ENCODE measurements at regions not wholly inside any gene's neighbourhood (a gene's known extent, or its start where the extent isn't known, plus 50 kb on each side); places are given as distances from the start of the nearest gene placed in this dataset.

DNA sequence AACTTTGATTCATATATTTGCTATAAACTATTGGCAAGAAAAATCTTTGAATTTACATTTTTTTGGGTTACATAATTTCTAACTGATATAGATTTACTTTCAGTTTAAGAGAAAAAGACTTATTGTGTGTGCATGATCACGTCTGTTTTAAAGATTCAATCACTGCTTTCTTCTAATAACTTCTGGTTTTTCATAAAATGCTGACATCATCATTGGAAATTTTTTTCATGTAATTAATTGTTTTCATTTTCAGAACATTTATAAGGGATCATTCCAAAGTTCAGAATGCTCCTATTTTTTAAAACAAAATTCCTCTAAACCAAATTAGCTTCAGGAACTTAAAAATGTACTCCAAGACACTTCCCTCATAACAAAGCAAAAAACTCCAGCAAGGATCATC lies 500.7 kb upstream of the GBE1 start:
- Histone ChIP-seq H3K9me3 (no peaks in the 10 kb centered on the region), H3K4me3 (no peak overlapping the region), H3K27ac (no peak overlapping the region), H3K4me1 (no peaks in the 10 kb centered on the region), H3K4me2 (no peak overlapping the region)
- 18% methylated on average over 1 of the region's 1 CpG for WGBS (ENCODE audit: missing lambda C conversion rate)
- no peak for ATAC-seq
- ChIA-PET CTCF (no interaction called here), POLR2A (no interaction called here)
- DNase-seq (ENCODE audit: low read depth in 1 of 2, low spot score in 1 of 2): no peak
- no peak for TF ChIP-seq FOSL2 (IDR thresholded peaks at IDR 0.05)
- TF ChIP-seq FOSL2 (CRISPR knock-in tag; IDR thresholded peaks at IDR 0.05): no peak
- peak; percentile 76 for TF ChIP-seq MAFK (IDR thresholded peaks at IDR 0.05; ENCODE audit: partially characterized antibody)
- no peak for TF ChIP-seq FOSB (CRISPR knock-in tag; IDR thresholded peaks at IDR 0.05)
- FAIRE-seq: peak; percentile 59

DNA sequence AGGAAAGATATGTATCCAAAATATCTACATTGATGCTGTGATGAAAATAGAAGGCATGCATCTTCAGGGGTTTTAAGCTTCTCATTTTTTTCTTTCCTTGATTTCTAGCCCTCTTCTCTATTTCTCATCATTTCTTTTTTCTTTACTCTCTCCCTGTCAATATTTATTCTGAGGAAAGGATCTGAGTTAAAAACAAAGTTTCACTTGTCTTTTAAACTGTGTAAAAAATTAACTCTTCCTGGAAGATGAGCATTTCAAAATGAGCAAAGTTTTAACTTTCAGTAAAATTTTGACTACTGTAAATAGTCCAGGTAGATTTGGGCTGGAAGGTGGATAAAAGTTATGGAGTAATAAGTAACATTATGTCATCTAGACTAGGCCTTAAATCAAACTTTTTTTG lies 500.2 kb upstream of the GBE1 start:
- no peak overlapping the region for H3K27ac ChIP-seq
- DNase-seq (ENCODE audit: low read depth in 1 of 2, low spot score in 1 of 2): no peak
- H3K4me3 ChIP-seq: no peak overlapping the region
- POLR2A ChIA-PET: no interaction called here
- no peak for TF ChIP-seq ZNF302 (CRISPR knock-in tag; IDR thresholded peaks at IDR 0.05)
- no peak for TF ChIP-seq ESRRA (IDR thresholded peaks at IDR 0.05; ENCODE audit: borderline replicate concordance, low read length)
- no peak for TF ChIP-seq RCOR1 (IDR thresholded peaks at IDR 0.05; ENCODE audit: low read depth, low read length)
- TF ChIP-seq, protein P1, sequence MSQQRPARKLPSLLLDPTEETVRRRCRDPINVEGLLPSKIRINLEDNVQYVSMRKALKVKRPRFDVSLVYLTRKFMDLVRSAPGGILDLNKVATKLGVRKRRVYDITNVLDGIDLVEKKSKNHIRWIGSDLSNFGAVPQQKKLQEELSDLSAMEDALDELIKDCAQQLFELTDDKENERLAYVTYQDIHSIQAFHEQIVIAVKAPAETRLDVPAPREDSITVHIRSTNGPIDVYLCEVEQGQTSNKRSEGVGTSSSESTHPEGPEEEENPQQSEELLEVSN (IDR thresholded peaks at IDR 0.05; ENCODE audit: borderline replicate concordance, low read depth): no peak
- TF ChIP-seq MYC (IDR thresholded peaks at IDR 0.05; ENCODE audit: borderline replicate concordance, low read length): no peak
- no peak for TF ChIP-seq SREBF2 (IDR thresholded peaks at IDR 0.05)
- no peak for TF ChIP-seq RFX5 (IDR thresholded peaks at IDR 0.05)
- no peak for TF ChIP-seq HDAC2 (IDR thresholded peaks at IDR 0.05)
- no peak for TF ChIP-seq CBX8 (IDR thresholded peaks at IDR 0.05)
- TF ChIP-seq, protein P2, sequence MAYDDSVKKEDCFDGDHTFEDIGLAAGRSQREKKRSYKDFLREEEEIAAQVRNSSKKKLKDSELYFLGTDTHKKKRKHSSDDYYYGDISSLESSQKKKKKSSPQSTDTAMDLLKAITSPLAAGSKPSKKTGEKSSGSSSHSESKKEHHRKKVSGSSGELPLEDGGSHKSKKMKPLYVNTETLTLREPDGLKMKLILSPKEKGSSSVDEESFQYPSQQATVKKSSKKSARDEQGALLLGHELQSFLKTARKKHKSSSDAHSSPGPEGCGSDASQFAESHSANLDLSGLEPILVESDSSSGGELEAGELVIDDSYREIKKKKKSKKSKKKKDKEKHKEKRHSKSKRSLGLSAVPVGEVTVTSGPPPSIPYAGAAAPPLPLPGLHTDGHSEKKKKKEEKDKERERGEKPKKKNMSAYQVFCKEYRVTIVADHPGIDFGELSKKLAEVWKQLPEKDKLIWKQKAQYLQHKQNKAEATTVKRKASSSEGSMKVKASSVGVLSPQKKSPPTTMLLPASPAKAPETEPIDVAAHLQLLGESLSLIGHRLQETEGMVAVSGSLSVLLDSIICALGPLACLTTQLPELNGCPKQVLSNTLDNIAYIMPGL (CRISPR knock-in tag; IDR thresholded peaks at IDR 0.05; ENCODE audit: borderline replicate concordance): no peak
- no peak for TF ChIP-seq TP53 (CRISPR knock-in tag; IDR thresholded peaks at IDR 0.05)
- TF ChIP-seq SMC3 (IDR thresholded peaks at IDR 0.05): no peak
- TF ChIP-seq, protein P3, sequence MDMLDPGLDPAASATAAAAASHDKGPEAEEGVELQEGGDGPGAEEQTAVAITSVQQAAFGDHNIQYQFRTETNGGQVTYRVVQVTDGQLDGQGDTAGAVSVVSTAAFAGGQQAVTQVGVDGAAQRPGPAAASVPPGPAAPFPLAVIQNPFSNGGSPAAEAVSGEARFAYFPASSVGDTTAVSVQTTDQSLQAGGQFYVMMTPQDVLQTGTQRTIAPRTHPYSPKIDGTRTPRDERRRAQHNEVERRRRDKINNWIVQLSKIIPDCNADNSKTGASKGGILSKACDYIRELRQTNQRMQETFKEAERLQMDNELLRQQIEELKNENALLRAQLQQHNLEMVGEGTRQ (IDR thresholded peaks at IDR 0.05): no peak
- ATAC-seq: no peak
- no peak overlapping the region for H3K4me2 ChIP-seq
- no peaks in the 10 kb centered on the region for H3K4me1 ChIP-seq
- CTCF ChIA-PET: no interaction called here
- FAIRE-seq: no peak
- no peaks in the 10 kb centered on the region for H3K9me3 ChIP-seq

DNA sequence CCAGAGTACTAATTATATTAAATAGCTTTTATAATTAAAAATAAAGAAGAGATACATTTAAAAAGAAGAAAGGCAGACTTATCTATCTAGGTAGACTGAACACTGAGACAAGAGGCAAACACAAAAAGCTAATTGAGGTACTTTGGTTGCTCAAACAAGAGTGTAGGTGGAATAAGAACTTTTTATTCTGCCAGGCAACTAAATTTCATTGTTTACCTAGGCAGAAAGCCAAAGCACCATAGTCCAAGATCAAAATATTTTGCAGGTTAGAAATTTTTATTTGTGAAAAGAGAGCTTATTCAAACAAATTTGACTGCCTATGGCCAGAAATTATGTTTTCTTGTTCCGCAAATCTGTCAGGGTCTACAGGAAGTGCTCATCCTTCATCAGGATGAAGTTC lies 499.6 kb upstream of the GBE1 start:
- H3K9me3 ChIP-seq: no peaks in the 10 kb centered on the region
- H3K4me3 ChIP-seq: no peak overlapping the region
- WGBS (ENCODE audit: missing lambda C conversion rate): 88% methylated on average over 1 of the region's 1 CpG
- TF ChIP-seq PHF8 (IDR thresholded peaks at IDR 0.05; ENCODE audit: borderline replicate concordance, low read depth): no peak
- TF ChIP-seq FOXS1 (CRISPR knock-in tag; IDR thresholded peaks at IDR 0.05): no peak
- no peak for TF ChIP-seq HEYL (CRISPR knock-in tag; IDR thresholded peaks at IDR 0.05)
- no peak for TF ChIP-seq RNF2 (IDR thresholded peaks at IDR 0.05; ENCODE audit: borderline replicate concordance, low read depth)
- TF ChIP-seq HOXA7 (CRISPR knock-in tag; IDR thresholded peaks at IDR 0.05): no peak
- H3K4me1 ChIP-seq: no peaks in the 10 kb centered on the region
- FAIRE-seq (no peak), DNase-seq (ENCODE audit: low read depth in 1 of 2, low spot score in 1 of 2) (no peak), ATAC-seq (no peak)
- ChIA-PET CTCF (no interaction called here), POLR2A (no interaction called here)
- H3K27ac ChIP-seq: no peak overlapping the region
- H3K4me2 ChIP-seq: no peak overlapping the region
